Coronary artery (tissue), 2 donors: ENCODE measurements at regions not wholly inside any gene's neighbourhood (a gene's known extent, or its start where the extent isn't known, plus 50 kb on each side); places are given as distances from the start of the nearest gene placed in this dataset.

Source experiments
- DNase-seq: peaks from one replicate; pipeline ENCODE4 v3.0.0-alpha.2; 2017; ENCODE audit warnings: low spot score
- H3K27ac ChIP-seq, 2 donors: fragments of 200-600 bp; sonication (generic); one replicate each; pipeline ENCODE4 v1.5.1; 2016 to 2019
- H3K4me3 ChIP-seq: fragments of 200-600 bp; sonication (generic); 2 replicates; pipeline ENCODE4 v1.5.1; 2016; ENCODE audit warnings: mild to moderate bottlenecking, moderate library complexity
- TF ChIP-seq, protein P1 (sequence below): fragments of 200-600 bp; sonication (generic); IDR thresholded peaks from one replicate; pipeline ENCODE4 v1.5.1; 2019; ENCODE audit warnings: antibody characterized with exemption

DNA sequence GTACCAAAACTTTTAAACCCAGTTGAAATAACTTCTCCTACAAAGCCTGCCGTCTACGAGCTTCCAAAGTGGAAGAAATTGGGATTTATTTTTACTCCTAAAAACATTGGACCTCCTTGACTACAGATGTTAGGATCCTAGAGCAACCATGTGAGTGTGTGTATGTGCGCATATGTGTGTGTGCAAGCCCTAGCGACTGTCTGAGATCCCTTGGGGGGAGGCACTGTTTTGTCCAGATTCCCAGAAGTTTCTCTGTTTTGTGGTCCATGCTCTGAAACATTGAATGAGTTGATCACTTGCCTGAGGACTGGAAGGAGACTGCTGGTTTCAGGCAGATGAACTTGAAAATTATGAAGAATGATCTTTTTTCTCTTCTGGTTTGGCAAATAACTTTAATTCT, 312.3 kb upstream of the ZNF32 start:
- TF ChIP-seq, protein P1, sequence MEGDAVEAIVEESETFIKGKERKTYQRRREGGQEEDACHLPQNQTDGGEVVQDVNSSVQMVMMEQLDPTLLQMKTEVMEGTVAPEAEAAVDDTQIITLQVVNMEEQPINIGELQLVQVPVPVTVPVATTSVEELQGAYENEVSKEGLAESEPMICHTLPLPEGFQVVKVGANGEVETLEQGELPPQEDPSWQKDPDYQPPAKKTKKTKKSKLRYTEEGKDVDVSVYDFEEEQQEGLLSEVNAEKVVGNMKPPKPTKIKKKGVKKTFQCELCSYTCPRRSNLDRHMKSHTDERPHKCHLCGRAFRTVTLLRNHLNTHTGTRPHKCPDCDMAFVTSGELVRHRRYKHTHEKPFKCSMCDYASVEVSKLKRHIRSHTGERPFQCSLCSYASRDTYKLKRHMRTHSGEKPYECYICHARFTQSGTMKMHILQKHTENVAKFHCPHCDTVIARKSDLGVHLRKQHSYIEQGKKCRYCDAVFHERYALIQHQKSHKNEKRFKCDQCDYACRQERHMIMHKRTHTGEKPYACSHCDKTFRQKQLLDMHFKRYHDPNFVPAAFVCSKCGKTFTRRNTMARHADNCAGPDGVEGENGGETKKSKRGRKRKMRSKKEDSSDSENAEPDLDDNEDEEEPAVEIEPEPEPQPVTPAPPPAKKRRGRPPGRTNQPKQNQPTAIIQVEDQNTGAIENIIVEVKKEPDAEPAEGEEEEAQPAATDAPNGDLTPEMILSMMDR, result no peak
- Histone ChIP-seq H3K27ac (peak overlapping the region; percentile 60 to 70), H3K4me3 (no peak overlapping the region)
- peak; percentile 33 for DNase-seq

DNA sequence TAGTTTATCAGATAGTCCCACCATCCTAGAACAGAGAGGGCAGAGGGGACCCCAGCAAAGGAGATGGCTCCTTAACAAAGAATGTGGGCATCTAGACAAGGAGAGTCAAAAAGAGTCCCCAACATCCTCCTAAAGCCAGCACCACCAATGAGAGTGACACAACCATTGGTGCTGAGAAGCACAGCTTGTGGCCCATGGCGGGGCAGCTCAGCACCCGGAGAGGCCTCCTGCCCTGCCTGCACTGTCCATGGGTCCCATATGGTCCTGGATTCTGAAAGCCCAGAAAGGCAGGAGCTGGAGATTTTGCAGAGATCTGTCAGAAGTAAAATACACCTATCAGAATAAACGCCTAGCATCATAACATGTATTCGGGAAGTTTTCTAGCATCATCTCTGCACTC, 311.8 kb upstream of the ZNF32 start:
- Histone ChIP-seq H3K27ac (peak overlapping the region; percentile 60 to 70), H3K4me3 (no peak overlapping the region)
- DNase-seq, result peak; percentile 29
- TF ChIP-seq, protein P1, result no peak

DNA sequence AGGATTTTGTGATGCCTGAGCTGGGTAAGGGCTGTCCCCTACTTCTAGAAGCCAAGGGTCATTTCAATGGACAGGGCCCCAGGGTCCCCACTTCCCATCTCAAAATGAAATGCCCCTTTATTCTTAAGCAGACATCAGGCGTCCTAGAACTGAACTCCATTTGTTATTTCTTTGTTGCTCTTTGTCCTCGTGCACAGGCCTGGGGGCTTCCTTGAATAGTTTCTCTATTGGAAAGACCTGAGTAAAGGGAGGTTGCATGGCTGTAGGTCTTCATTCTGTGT, 311.4 kb upstream of the ZNF32 start:
- TF ChIP-seq, protein P1, result no peak
- Histone ChIP-seq H3K4me3 (no peak overlapping the region), H3K27ac (peak overlapping the region in 1 of 2 donors; percentile 70)
- peak; percentile 41 for DNase-seq

DNA sequence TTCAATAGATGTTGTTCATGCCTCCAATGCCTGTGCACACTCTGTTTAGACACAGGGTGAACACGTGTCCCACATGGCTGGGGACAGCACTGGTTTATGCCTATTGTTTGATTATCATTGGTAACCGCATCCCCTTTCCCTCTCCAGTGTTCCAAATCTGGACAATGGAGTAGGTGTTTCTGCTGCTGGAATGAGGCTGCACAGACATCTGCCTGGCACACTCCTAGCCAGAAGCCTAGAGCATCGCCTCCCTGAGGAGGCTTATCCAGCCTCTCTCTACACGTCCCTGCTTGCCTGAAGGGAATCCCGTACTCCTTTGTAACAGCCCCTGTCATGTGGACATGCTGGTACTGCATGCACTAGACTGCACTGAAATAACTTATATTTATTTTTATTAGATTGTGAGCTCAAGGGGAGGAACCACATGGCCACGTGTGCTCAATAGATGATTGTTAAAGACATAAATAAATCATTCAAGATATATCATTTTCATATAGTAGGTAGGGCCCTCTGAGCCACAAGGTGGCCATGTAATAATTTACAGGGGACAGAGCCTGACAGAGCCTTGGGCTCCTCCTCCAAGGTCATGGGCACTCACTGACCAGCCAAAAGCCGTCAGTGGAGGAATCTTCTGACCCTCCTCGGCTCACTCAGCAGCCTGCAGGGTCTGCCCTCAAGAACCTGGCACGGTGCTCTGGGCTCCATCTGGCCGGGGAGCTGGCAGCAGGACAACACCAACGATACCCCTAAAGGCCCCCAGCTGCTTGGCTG, 310.9 kb upstream of the ZNF32 start:
- no peak overlapping the region for H3K4me3 ChIP-seq
- peak; percentile 31 for DNase-seq
- H3K27ac ChIP-seq, result peak overlapping the region in 1 of 2 donors; percentile 70
- TF ChIP-seq, protein P1, result no peak

DNA sequence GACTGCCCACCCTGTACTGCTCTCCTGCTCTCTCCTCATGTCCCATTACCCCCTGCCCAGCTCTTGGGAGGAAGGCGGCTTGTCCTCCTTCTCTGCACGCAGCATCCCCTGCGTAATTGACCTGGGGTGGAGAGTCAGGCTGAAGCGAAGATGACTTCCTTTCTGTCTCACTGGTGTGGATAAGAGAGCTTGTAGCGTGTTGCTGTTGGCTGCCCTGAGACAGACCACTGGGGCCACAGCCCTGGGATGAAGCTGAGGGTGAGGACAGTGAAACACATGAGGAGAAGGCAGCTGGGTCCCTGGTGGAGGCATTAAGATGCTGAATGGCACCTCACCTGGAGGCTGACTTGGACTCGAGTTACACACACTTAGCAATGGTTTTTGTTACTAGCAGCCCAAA, 310.3 kb upstream of the ZNF32 start:
- TF ChIP-seq, protein P1, result no peak
- peak; percentile 65 for DNase-seq
- H3K27ac ChIP-seq, result no peak overlapping the region
- H3K4me3 ChIP-seq, result no peak overlapping the region

DNA sequence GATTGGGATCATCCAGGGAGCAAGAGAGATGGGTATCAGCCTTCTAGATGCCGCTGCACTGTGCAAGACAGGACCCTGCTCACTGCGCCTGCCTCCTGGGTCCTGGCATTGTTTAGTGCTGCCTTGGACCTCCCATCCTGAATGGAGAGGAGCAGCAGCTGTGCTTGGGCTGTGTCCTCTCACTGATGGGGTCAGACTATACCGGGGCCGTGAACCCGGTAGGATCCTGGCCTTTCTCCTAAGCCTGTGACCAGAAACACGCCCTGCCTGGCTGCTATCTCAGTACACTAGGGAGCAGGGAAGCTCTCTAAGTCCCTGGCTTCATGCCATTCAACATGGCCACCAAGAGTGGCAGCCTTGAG, 309.4 kb upstream of the ZNF32 start:
- TF ChIP-seq, protein P1, result no peak
- no peak overlapping the region for H3K4me3 ChIP-seq
- no peak overlapping the region for H3K27ac ChIP-seq
- DNase-seq, result peak; percentile 60

DNA sequence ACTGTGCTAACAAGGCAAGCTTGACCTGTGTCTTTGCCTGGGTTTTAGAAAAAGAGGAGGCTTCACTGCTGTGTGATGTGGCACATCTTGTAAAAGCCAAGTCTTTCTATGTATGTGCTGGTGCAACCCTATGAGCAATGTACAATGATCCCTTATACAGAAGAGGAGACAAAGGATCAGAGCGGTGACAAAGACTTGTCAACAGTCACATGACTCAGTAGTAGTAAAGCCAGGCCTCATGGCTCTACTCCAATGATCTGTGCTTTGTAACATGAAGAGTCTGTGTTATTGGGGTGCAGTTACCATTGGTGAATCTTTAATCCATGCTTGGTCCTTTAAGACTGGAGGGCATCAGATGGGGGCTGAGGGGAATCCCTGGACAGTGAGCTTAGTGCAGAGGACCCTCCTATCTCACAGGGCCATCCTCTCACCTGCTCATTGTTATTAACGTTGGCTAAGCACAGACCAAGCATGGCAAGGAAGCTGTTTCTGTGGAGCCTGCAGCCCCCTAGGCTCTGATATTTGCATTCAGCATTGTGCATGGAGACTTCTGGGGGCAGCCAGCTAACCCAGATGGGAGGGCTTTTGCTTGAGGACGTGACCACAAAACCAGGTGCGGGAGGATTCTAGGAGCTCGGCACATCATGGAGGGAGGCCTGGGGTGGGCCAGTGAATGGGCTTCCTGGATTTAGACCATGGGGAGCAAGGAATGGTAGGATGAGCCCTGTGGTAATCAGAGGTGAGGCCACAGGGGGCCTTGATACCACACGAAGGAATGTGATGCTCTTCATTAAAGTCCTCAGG, 308.8 kb upstream of the ZNF32 start:
- no peak overlapping the region for H3K27ac ChIP-seq
- H3K4me3 ChIP-seq, result no peak overlapping the region
- TF ChIP-seq, protein P1, result no peak
- DNase-seq, result peak; percentile 17
